Transverse colon (tissue), 4 donors: ENCODE measurements at regions not wholly inside any gene's neighbourhood (a gene's known extent, or its start where the extent isn't known, plus 50 kb on each side); places are given as distances from the start of the nearest gene placed in this dataset.
"Not testable (repeated sequence)": the region's sequence is repeated elsewhere in the genome, so short reads cannot be mapped to it uniquely, and the experiment has no call there.

Source experiments
- CTCF ChIP-seq, 5 experiments: fragments of 200-600 bp in 3 of 5; fragments of 450-650 bp in 2 of 5; sonication (generic) in 3 of 5; IDR thresholded peaks; 1 replicate in 2 of 5; 2 replicates in 3 of 5; pipeline ENCODE4 v1.5.1; 2016 to 2017; ENCODE audit warnings: antibody characterized with exemption in 5 of 5, inconsistent platforms in 3 of 5, mild to moderate bottlenecking in 2 of 5, moderate library complexity in 1 of 5
- POLR2A ChIP-seq: fragments of 450-650 bp; IDR thresholded peaks from one replicate; pipeline ENCODE4 v1.6.1; 2016; ENCODE audit warnings: antibody characterized with exemption, mild to moderate bottlenecking, moderate library complexity
- POLR2AphosphoS5 ChIP-seq, 3 donors: sonication (generic); formaldehyde crosslinking; IDR thresholded peaks; one replicate each; pipeline ENCODE4 v1.6.1; 2016; ENCODE audit warnings: antibody characterized with exemption in 3 of 3

GRCh38 chr15:21344960-21345359 lies 95.3 kb downstream of the POTEB3 start:
- not testable (repeated sequence) for TF ChIP-seq CTCF (IDR thresholded peaks at IDR 0.05); POLR2A; POLR2AphosphoS5 (IDR thresholded peaks at IDR 0.05)
